ENCODE measurements at regions not wholly inside any gene's neighbourhood (a gene's known extent, or its start where the extent isn't known, plus 50 kb on each side); places are given as distances from the start of the nearest gene placed in this dataset.

GRCh38 chr11:119901657-119902577 is 172.9 kb upstream of the NECTIN1 start:
- no peak overlapping the region for H3K27ac ChIP-seq (replicated peaks in 1 of 4)
- no peak overlapping the region for H3K4me3 ChIP-seq
- peaks cover 0 to 11% (median 0%) of the 10 kb centered on the region in 4 donors for H3K4me1 ChIP-seq
- no peak for DNase-seq (ENCODE audit: extremely low spot score)
- H3K27me3 ChIP-seq = peaks cover 0 to 22% (median 0%) of the 10 kb centered on the region in 4 donors
- WGBS = 80% methylated on average over 5 of the region's 5 CpGs
- intact Hi-C loops (cut with DNase I) = no loop called here
- TF ChIP-seq POLR2AphosphoS5 (IDR thresholded peaks at IDR 0.05) = no peak
- no peak for TF ChIP-seq CTCF (IDR thresholded peaks at IDR 0.05)
- TF ChIP-seq EP300 (IDR thresholded peaks at IDR 0.05) = no peak
- TF ChIP-seq POLR2A (IDR thresholded peaks at IDR 0.05; ENCODE audit: low read depth) = no peak
- no peaks in the 10 kb centered on the region for H3K9me3 ChIP-seq
- H3K36me3 ChIP-seq = no peaks in the 10 kb centered on the region

- H3K9me3 ChIP-seq = no peaks in the 10 kb centered on the region
- H3K27ac ChIP-seq (replicated peaks in 1 of 4) = no peak overlapping the region
- H3K27me3 ChIP-seq = peaks cover 0 to 10% (median 0%) of the 10 kb centered on the region in 4 donors
- H3K4me3 ChIP-seq = no peak overlapping the region
- H3K36me3 ChIP-seq = no peaks in the 10 kb centered on the region
- intact Hi-C loops (cut with DNase I) = no loop called here
- no peak for DNase-seq (ENCODE audit: extremely low spot score)
- 78% methylated on average over 3 of the region's 3 CpGs for WGBS
- H3K4me1 ChIP-seq = peaks cover 0 to 11% (median 0%) of the 10 kb centered on the region in 4 donors
- TF ChIP-seq EP300 (IDR thresholded peaks at IDR 0.05) (no peak), POLR2AphosphoS5 (IDR thresholded peaks at IDR 0.05) (no peak), POLR2A (IDR thresholded peaks at IDR 0.05; ENCODE audit: low read depth) (no peak)
These were observed 171.0 kb upstream of the NECTIN1 start for GRCh38 chr11:119899997-119900396.

- no peaks in the 10 kb centered on the region for H3K9me3 ChIP-seq
- no peaks in the 10 kb centered on the region for H3K36me3 ChIP-seq
- TF ChIP-seq CTCF (IDR thresholded peaks at IDR 0.05) (no peak), POLR2A (IDR thresholded peaks at IDR 0.05; ENCODE audit: low read depth) (no peak)
- H3K27ac ChIP-seq (replicated peaks in 1 of 4) = no peak overlapping the region
- DNase-seq (ENCODE audit: extremely low spot score) = no peak
- intact Hi-C loops (cut with DNase I) = no loop called here
- H3K27me3 ChIP-seq = peaks cover 0 to 21% (median 0%) of the 10 kb centered on the region in 4 donors
- WGBS = 91% methylated on average over 6 of the region's 6 CpGs
- peaks cover 0 to 11% (median 0%) of the 10 kb centered on the region in 4 donors for H3K4me1 ChIP-seq
- H3K4me3 ChIP-seq = no peak overlapping the region
These were observed 168.6 kb upstream of the NECTIN1 start for GRCh38 chr11:119897576-119897975.

GRCh38 chr11:119897046-119897440 is 168.0 kb upstream of the NECTIN1 start:
- intact Hi-C loops (cut with DNase I) = no loop called here
- Histone ChIP-seq H3K36me3 (no peaks in the 10 kb centered on the region), H3K9me3 (no peaks in the 10 kb centered on the region), H3K27ac (replicated peaks in 1 of 4) (no peak overlapping the region), H3K4me1 (peaks cover 0 to 11% (median 0%) of the 10 kb centered on the region in 4 donors), H3K27me3 (peaks cover 0 to 26% (median 0%) of the 10 kb centered on the region in 4 donors), H3K4me3 (no peak overlapping the region)
- TF ChIP-seq EP300 (IDR thresholded peaks at IDR 0.05) = no peak
- no peak for TF ChIP-seq CTCF (IDR thresholded peaks at IDR 0.05)
- TF ChIP-seq POLR2A (IDR thresholded peaks at IDR 0.05; ENCODE audit: low read depth) = no peak
- no peak for TF ChIP-seq POLR2AphosphoS5 (IDR thresholded peaks at IDR 0.05)
- 61% methylated on average over 2 of the region's 2 CpGs for WGBS
- no peak for DNase-seq (ENCODE audit: extremely low spot score)

- no peak for DNase-seq (ENCODE audit: extremely low spot score)
- peaks cover 0 to 11% (median 2%) of the 10 kb centered on the region in 4 donors for H3K4me1 ChIP-seq
- no peak overlapping the region for H3K27ac ChIP-seq (replicated peaks in 1 of 4)
- H3K27me3 ChIP-seq = peaks cover 0 to 32% (median 0%) of the 10 kb centered on the region in 4 donors
- H3K9me3 ChIP-seq = no peaks in the 10 kb centered on the region
- TF ChIP-seq POLR2AphosphoS5 (IDR thresholded peaks at IDR 0.05) (no peak), CTCF (IDR thresholded peaks at IDR 0.05) (no peak), POLR2A (IDR thresholded peaks at IDR 0.05; ENCODE audit: low read depth) (no peak), EP300 (IDR thresholded peaks at IDR 0.05) (no peak)
- WGBS = 88% methylated on average over 8 of the region's 8 CpGs
- intact Hi-C loops (cut with DNase I) = no loop called here
- H3K4me3 ChIP-seq = no peak overlapping the region
- H3K36me3 ChIP-seq = no peaks in the 10 kb centered on the region
These were observed 167.5 kb upstream of the NECTIN1 start for GRCh38 chr11:119896387-119897045.
